ENCODE measurements at regions not wholly inside any gene's neighbourhood (a gene's known extent, or its start where the extent isn't known, plus 50 kb on each side); places are given as distances from the start of the nearest gene placed in this dataset.

DNA sequence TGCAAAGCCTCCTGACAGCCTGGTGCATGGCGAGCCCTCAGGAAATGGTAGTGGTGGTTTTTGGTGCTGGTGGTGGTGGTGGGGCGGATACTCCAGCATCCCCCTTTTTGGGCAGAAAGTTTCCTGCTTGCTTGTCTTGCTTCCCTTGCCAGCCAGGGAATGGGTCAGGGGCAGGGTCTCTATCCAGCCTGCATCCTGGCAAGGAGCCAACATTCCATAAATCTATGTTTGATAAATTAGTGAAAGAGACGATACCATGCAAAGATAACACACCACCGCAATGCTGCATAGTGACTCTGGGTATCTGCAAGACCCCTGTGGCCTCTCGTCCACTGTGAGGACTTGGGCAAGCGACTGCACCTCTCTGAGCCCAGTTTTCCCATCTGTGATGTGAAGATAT lies 246.2 kb downstream of the LRFN2 start:
- no peak for DNase-seq

DNA sequence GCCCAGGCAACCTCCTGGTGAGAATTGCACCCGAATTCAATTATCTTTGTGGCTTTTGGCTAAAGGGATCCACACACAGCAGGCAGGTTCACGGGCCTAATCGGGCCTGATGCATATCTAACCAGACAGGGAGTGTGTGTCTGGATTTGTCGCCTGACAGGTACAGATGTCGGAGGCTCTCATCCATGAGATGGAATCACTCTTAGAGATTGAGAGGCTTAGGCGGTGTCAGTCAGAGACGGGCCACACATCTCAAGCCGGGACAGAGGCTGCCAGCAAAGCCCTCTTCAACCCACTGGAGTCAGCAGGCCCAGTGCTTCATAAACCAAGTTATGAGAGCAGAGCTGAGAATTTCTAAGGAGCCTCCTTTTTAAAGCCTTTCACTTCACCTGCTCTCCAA lies 247.0 kb downstream of the LRFN2 start:
- no peak for DNase-seq

DNA sequence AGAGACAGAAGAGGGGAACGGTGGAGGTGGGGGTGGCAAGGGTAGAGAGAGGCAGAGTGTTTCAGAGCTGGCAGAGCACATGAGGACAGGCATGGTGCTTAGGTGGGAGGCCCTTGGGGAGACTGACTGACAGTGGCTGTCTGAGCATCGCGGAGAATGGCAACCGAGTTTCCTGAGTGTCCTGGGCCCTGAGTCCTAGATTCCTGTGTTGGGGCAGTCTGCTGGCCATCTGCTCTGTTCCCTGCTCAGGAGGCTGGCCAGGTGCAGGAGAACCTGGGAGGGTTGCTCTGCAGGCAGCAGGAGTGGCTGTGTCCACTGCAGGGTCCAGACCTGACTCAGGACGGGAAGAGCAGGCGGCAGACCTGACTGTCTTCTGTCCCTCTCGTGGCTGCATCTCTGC lies 248.9 kb downstream of the LRFN2 start:
- DNase-seq = no peak

DNA sequence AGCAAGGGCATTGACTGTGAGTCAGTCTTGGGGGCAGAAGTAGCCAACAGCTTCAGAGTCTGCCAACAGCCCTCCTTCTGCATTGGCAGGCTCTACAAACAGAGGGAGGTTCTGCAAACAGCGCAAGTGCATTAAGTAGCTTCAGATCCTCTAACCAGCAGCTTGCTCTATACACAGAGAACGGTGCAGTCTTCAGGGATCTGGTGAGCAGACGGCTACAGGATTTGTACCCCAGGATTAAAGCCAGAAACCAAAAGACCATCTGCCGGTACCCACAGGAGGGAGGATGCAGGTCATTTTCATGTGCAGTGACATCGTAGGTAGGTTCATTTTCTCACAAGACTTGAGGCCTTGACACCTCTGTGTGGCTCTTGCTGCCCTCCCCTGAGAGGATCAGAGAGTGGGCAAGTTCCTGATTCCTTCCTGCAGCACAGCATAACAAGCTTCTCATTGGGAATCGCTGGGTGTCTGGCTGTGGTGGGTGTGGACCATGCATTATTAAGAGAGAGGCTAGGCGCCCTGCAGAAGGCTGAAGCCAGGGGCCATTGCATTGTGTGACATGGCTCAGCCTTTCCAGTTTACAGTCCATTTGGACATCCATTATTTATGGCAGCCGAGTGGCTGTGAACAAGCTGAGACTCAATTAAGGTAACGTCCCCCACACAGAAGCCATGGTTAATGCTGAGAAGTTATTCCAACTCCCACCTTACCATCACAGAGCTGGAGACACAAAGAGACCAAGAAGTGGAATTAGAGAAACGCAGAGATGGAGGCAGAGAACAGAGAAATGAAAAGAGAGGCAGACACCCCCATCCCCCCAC lies 250.0 kb downstream of the LRFN2 start:
- no peak for DNase-seq

DNA sequence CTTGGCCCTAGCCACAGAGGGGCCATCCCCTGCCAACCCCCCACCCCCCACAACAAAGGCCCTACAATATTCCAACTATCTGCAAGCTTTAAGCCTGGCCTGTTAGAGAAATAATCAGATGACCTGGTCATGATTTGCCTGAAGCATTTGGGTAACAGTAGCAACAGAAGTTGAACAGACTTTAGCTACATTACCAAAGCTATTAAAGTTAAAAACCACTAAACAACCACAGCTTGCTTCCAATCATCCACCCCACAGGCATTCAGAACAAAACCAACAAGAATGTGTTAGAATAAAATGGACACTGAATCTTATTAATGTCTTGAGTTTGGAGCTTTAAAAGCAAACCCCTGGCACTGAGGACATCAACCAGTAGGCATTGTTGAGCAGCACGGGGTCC lies 250.9 kb downstream of the LRFN2 start:
- DNase-seq = no peak

DNA sequence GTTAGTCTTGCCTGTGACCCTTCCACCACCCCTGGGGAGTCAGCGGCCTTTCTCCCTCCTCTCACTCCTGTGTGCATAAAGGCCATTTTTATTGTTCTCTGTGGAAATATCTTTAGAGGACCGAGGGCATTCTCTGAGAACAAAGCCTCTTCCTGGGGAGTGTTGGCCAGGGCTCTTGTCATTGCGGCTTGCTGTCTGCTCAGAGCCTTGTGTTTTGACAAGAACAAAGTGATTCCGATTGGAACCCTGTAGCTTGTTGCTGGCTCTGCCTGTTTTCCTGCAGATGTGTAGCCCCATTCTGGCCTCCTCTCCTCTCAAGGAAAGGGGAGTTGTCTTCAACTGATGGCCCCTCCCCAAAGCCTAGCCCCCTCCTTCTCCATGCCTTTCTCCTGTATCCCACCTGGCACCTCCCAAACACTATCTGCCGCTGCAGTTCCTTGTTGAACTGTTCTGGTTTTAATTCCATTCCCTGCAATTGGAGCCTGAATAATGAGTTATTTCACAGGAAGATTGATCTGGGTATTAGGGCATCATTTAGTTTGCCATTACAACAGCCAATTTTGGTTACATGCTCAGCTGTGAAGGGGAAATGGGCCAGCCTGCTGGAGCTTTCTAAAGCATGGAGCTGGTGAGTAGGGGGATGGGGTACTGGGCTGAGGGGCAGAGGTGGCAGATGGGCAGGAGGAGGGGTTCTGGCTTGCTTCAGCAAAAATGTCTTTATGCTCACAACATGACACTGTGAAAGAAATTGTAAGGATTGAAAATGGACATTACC lies 252.5 kb downstream of the LRFN2 start:
- DNase-seq = no peak

DNA sequence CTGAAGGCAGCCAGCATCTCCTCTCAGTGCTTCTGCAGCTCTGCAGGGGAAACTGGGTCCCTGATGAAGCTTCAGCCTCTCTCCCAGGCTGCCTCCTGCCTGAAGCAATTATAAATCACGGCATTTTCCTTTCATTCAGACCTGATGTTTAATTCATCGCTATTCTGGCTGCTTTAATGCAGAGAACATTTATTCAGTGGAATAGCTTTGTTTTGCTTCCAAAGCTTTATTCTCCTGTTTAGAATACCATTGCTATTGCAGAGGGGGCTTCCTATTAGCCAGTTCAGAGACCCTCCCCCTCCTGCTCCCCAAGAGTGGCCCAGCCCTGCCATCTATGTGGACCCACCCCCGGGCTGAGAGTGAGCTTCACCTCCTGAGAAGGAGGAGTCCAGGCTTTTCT lies 255.6 kb downstream of the LRFN2 start:
- no peak for DNase-seq

DNA sequence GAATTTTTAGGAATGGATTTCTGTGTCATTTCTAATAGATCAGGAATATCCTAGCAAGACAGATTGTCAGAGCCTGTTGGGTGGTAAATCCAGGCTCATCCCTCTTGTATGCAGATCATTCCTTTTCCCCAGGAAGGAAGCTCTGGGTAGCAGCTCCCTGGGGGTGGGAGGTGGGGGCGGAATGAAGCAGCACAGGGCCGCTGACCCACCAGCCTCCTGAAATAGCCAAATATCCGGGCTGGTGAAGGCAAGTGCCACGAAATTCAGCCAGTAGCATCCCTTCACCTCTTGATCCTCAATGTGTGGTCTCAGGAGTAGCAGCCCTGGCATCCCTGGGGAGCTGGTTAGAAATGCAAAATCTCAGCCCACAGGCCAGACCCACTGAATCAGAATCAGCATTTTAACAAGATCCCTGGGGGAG lies 256.9 kb downstream of the LRFN2 start:
- no peak for DNase-seq

DNA sequence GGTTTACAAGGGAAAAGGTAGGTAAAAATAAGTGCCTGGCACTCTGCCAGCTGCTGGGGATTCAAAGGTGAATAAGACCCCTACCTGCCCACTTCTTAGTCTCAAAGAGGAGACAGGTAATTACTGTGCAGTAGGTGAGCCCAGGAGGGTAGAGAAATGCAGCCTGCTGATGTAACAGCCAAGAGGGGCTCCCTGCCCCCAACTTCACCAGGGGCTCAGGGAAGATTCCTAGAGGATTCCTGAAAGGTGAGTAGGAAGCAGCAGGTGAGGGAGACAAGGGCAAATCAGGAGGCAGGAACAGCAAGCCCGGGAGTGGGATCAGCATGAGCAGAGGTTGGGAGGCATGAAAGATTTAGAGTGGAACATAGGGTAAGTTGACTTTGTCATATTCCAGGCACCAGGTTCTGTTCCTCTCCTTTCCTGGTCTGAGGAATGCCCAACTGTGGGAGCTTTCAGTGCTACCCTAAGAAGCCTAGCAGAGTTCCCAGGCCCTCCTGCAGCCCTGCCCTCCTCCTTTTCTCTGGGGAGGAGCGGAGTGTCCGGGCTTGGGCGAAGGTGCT lies 258.1 kb downstream of the LRFN2 start:
- no peak for DNase-seq

DNA sequence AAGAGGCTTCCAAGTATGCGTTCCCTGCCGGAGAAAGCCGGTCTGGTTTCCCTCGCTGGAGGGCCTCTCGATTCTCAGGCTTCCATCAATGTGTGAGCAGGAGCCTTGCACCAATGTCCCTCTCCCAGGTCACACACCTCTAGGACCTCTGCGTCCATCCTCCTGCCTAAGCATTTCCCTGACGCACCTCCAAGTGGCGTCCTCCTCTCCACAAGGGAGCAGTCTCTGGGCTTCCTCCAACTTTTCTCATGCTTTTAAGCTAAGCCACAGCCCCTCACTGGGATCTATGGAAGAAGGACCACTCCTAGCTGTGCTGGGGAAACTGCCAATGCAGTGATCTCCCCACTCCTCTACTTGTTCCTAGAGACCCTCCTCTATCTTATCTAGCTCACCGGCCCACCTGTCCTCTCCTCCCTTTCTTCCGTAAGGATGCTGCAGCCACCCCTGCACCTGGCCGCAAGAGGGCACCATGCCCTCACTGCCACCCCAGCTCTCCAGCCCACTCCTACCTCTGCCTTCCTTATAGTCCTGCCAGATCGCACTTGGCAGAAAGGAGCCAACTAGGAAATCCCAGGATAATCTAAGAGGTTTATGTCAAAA lies 258.7 kb downstream of the LRFN2 start:
- peak; percentile 36 for DNase-seq

DNA sequence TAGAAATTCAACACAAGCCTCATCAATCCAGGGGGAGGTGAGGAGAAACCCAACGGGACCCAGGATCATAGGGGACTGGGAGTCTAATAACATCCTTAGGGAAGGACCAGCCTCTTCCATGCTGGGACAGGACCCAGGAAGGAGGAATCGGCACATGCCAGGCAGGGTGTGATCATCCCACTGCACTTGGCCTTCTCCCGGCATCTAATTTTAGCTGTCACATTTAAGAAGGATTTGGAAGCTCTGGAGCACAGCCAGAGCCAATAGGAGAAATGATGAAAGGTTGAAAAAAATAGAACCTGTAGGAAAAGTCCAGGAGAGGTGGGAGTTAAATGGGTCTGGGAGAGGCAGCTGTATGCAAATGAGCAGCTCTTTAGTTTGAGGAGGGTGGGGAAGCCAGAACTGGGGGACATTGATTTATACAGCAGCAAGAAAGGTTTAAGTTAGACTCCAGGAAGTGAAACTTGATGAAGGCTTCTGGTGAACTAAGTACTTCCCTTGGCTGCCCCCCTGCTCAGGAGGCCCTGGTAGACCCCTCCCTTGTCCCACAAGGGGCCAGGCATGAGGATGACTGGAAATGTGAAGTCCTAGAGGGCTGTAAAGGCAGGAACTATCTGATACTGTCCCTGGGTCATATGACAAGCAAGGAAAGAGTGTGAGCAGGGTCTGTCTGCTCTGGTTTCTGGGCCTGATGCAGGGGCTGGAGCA lies 260.3 kb downstream of the LRFN2 start:
- peak; percentile 68 for DNase-seq

DNA sequence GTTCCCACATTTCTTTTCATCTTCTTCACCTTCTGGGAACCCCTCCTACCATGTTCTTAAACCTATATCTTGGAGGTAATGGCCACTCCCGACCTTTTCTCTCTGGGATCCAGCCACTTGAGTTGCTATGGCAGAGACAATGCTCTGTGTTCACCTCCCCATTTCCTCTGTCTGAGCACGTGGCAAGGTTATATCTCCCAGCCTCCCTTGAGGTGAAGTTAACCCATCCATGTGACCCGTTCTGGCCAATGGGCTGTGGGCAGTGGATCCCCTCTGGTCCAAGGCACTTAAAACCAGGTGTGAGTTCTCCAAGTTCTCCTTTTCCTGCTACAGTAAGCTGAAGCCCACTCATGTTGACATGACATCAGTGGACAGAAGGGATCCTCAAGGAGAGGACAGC lies 261.4 kb downstream of the LRFN2 start:
- DNase-seq = no peak

DNA sequence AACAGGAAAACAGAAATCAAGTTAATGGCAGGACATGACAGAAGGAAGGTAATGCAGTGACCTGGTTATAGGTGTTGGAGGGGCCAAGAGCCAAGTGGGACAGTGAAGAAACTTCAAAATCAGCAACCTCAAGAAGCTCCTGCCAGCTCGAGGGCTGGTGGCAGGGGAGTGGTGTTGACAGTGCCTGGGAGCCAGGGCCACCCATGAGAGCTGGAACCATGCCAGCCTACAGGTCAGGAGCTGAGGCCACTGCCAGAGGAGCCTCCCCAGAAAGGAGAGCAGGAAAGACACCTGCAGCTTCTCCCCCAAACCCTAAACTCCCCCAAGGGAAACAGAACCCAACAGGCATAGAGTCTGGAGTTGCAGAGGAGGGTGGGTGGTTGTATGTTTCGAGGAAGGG lies 262.1 kb downstream of the LRFN2 start:
- DNase-seq = no peak

DNA sequence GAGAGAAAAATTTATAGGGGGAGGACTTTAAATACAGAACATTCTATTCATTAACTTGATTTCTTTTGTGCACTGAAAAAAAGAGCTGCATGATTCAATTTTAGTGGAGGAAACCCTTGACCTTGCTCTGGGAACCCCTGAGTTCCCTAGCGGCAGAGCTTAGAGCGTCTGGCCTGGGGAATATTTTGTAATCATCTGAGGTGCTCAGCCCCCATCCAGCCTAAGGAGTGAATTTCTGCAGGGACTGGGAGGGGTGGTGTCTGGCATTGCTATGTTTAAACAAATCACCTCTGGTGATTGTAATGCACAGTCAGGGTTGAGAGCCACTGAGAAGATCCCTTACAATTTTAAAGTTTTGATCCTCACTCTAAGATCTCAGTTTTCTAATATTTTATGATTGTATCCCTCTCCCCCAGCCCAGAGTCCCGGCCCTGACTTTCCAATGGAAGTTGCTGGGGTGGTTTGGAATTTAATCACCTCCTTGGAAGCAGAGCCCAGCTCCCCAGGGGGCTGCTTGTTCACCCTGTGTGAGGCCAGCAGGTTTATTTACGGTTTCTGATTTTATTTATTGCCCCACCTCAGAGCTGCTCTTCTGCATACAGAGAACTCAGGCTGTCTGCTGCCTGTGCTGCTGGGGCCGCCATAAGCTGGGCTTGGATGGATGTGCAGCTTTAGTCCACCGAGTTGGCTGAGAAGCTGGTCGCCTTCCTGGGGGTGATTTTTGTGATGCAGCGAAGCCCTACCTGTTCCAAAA lies 263.1 kb downstream of the LRFN2 start:
- no peak for DNase-seq

DNA sequence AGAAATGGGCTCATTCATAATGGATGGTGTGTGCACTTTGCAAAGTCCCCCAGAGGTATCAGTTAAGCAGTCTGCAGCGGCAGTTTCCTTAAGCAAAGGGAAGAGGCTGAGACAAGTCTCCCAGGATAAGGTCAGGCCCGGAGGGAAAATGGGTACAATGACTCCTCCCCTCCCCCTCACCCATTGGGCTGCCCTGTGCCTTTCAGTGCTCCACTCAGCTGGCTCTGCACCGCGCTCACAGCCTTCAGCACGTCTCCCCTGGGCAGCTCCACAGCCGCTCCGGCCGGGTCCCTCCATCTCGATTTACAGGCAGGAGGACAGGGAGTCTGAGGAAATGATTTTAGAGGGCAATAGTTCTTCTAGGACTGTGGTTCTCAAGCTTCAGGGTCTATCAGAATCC lies 264.8 kb downstream of the LRFN2 start:
- no peak for DNase-seq

DNA sequence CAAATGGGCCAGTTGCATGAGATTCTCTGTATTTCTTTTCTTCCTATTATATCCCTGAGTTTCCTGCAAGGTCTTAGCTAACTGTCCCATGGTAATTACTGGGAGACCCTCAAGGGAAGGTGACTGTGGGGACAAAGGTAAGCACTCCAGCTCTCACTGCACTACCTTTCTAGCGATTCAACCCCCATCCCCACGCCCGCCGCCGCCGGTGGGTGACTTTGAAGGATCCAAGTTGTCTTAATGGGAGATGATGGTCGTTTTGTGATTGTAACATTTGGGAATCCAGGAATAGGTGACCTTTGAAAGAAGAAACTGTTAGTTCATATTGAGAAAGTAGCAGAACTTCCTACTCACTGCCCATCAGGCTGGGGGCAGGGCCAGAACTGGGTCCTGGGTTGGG lies 265.5 kb downstream of the LRFN2 start:
- no peak for DNase-seq

DNA sequence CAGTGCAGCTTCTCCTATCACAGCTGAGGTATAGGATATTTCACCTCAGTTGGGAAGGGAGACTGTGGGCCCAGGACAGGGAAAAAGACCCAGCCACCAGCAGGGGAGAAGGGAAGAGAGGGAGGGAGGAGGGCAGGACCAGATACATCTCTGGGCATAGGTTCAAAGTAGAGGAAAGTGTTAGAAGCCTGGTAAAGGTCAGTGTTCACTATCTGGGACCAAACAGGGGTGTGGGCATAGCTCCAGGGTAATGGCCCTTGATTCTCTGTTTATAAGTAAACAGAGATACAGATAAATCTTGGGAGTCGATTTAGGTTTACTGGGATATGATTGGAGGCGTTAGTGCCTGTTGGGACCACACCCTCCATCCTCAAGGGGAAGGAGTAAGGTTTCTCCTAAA lies 266.2 kb downstream of the LRFN2 start:
- DNase-seq = no peak

DNA sequence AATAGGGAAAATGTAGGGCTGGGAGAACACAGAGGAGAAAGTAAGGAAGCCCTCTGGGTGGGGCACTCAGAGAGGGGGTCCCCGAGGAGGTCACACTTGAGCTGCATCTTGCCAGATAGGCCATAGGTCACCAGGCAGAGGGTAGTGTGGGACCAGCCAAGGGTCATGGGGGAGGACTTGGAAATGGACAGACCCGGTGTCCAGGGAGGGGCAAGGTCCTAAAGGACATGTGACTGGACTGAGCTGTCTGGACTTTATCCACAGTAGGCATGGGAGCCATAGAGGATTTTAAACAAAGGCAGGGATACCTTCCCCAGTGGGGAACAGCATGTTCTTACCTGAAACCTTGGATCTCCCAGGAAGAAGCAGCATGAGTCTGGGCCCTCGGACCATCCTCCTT lies 266.7 kb downstream of the LRFN2 start:
- no peak for DNase-seq

DNA sequence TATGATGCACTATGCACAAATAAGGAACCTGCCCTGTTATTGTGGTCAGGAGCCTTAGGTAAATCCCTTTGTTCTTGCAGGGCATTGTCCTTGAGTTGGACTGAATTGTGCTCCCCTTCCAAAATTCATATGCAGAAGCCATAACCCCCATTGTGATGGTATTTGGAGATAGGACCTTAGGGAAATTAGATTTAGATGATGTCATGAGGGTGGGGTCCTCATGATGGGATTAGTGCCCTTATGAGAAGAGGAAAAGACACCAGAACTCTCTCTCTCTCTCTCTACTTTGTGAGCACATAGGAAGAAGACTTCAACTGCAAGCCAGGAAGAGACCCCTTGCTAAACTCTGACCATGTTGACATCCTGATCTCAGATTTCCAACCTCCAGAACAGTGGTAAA lies 268.0 kb downstream of the LRFN2 start:
- no peak for DNase-seq

DNA sequence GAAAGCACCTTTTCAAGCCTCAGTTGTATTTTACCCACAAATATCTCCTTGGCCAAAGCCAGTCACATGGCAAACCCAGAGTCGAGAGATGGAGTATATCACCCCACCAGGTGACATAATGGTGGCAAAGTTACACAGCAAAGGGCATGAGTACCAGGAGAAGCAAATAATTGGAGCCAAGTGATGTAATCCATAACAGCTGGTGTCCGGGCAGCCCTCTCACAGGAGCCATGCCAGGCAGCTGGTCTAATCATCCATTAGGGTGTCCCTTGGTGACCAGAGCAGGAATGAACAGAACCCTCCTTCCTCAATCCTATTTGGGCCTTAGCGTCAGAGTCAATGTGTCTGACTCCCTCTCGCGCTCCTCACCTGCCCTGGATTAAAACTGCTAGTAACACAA lies 272.1 kb downstream of the LRFN2 start:
- peak; percentile 90 for DNase-seq

DNA sequence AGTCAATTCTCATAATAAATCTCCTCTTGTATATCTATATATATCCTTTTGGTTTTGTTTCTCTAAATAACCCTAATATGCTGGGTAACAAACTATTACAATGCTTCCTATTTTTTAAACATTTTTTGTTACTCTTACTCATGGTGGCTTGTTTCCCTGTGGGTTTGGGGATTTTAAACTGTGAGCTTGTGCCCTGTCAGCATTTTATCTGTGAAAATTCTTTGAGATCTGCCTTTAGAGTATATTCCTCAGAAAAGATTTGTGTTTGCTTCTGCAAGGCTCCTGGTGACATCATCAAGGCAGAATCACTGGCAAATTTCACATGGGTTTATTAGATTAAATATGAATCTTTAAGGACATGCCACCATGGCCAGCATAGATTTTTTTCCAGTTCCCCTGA lies 273.6 kb downstream of the LRFN2 start:
- no peak for DNase-seq
